SK-N-SH (cell line): ENCODE measurements at regions not wholly inside any gene's neighbourhood (a gene's known extent, or its start where the extent isn't known, plus 50 kb on each side); places are given as distances from the start of the nearest gene placed in this dataset.

Experiments
- FOXM1 ChIP-seq: IDR thresholded peaks from 2 replicates; pipeline ENCODE4 v1.4.0; 2012; ENCODE audit warnings: low read depth, mild to moderate bottlenecking
- GABPA ChIP-seq: IDR thresholded peaks from 2 replicates; pipeline ENCODE4 v1.4.0; 2012; ENCODE audit warnings: low read depth, mild to moderate bottlenecking
- JUND ChIP-seq: IDR thresholded peaks from 2 replicates; pipeline ENCODE4 v1.4.0; 2012
- POLR2AphosphoS5 ChIP-seq: IDR thresholded peaks from 2 replicates; pipeline ENCODE4 v1.6.1; 2012; ENCODE audit warnings: low read depth, low read length
- RAD21 ChIP-seq: IDR thresholded peaks from 2 replicates; pipeline ENCODE4 v1.6.1; 2012; ENCODE audit warnings: mild to moderate bottlenecking, low read length
- TF ChIP-seq, protein P1 (sequence below): fragments of 200-600 bp; sonication (generic); IDR thresholded peaks from 2 replicates; pipeline ENCODE4 v1.6.1; 2017; ENCODE audit warnings: antibody characterized with exemption, mild to moderate bottlenecking, moderate library complexity
- TF ChIP-seq, protein P2 (sequence below): IDR thresholded peaks from 2 replicates; pipeline ENCODE4 v1.6.1; 2012; ENCODE audit warnings: mild to moderate bottlenecking, low read depth, low read length, moderate library complexity

DNA sequence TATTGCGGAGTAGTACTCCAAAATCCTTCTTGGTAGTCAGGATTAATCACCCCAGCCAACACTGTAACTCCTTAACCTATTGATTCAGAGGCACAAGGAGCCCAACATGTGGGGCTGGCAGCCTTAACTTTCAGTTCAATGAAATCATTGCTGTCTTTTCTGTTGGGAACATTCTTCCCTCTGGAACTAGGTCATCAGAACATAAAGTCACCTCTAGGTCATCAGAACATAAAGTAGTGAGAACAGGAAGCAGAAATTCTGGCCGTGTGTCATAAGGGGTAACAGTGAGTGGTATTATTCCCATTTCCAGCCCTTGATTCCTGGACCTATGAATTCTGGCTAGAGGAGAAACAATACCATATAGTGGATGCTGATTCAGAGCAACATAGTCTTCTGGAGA lies 71.5 kb upstream of the TNIK start:
- TF ChIP-seq GABPA (no peak), FOXM1 (no peak), RAD21 (no peak), JUND (no peak), POLR2AphosphoS5 (no peak)
- TF ChIP-seq, protein P1, sequence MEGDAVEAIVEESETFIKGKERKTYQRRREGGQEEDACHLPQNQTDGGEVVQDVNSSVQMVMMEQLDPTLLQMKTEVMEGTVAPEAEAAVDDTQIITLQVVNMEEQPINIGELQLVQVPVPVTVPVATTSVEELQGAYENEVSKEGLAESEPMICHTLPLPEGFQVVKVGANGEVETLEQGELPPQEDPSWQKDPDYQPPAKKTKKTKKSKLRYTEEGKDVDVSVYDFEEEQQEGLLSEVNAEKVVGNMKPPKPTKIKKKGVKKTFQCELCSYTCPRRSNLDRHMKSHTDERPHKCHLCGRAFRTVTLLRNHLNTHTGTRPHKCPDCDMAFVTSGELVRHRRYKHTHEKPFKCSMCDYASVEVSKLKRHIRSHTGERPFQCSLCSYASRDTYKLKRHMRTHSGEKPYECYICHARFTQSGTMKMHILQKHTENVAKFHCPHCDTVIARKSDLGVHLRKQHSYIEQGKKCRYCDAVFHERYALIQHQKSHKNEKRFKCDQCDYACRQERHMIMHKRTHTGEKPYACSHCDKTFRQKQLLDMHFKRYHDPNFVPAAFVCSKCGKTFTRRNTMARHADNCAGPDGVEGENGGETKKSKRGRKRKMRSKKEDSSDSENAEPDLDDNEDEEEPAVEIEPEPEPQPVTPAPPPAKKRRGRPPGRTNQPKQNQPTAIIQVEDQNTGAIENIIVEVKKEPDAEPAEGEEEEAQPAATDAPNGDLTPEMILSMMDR = no peak
- TF ChIP-seq, protein P2, sequence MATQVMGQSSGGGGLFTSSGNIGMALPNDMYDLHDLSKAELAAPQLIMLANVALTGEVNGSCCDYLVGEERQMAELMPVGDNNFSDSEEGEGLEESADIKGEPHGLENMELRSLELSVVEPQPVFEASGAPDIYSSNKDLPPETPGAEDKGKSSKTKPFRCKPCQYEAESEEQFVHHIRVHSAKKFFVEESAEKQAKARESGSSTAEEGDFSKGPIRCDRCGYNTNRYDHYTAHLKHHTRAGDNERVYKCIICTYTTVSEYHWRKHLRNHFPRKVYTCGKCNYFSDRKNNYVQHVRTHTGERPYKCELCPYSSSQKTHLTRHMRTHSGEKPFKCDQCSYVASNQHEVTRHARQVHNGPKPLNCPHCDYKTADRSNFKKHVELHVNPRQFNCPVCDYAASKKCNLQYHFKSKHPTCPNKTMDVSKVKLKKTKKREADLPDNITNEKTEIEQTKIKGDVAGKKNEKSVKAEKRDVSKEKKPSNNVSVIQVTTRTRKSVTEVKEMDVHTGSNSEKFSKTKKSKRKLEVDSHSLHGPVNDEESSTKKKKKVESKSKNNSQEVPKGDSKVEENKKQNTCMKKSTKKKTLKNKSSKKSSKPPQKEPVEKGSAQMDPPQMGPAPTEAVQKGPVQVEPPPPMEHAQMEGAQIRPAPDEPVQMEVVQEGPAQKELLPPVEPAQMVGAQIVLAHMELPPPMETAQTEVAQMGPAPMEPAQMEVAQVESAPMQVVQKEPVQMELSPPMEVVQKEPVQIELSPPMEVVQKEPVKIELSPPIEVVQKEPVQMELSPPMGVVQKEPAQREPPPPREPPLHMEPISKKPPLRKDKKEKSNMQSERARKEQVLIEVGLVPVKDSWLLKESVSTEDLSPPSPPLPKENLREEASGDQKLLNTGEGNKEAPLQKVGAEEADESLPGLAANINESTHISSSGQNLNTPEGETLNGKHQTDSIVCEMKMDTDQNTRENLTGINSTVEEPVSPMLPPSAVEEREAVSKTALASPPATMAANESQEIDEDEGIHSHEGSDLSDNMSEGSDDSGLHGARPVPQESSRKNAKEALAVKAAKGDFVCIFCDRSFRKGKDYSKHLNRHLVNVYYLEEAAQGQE = no peak
